H1 (cell line): ENCODE measurements at regions not wholly inside any gene's neighbourhood (a gene's known extent, or its start where the extent isn't known, plus 50 kb on each side); places are given as distances from the start of the nearest gene placed in this dataset.

ENCODE experiments used
- CHD2 ChIP-seq: IDR thresholded peaks from 2 replicates; pipeline ENCODE4 v1.6.1; 2012; ENCODE audit warnings: low read length, improper control_type of control experiment
- CHD7 ChIP-seq: fragments of 300-600 bp; sonication (generic); IDR thresholded peaks from 2 replicates; pipeline ENCODE4 v1.7.1; 2012; ENCODE audit warnings: low read length, moderate library complexity, mild to moderate bottlenecking, inconsistent platforms; ENCODE audit not compliant: insufficient replicate concordance
- EZH2 ChIP-seq: fragments of 200-600 bp; sonication (generic); IDR thresholded peaks from 2 replicates; pipeline ENCODE4 v1.7.1; 2012; ENCODE audit warnings: low read depth, mild to moderate bottlenecking, moderate library complexity, low read length, inconsistent platforms; ENCODE audit not compliant: severe bottlenecking
- RAD21 ChIP-seq, 2 experiments: IDR thresholded peaks in 1 of 2; conservative IDR thresholded peaks in 1 of 2; 2 replicates each; pipeline ENCODE4 v1.6.1; 2011; ENCODE audit warnings: low read depth in 2 of 2, low read length in 2 of 2, improper control_type of control experiment in 1 of 2, inconsistent platforms in 1 of 2, mild to moderate bottlenecking in 1 of 2, moderate library complexity in 1 of 2
- SP4 ChIP-seq: IDR thresholded peaks from 2 replicates; pipeline ENCODE4 v1.6.1; 2012; ENCODE audit warnings: low read length, inconsistent platforms

- TF ChIP-seq RAD21 (IDR thresholded peaks at IDR 0.05 in 1 of 2, conservative IDR thresholded peaks at IDR 0.05 in 1 of 2; ENCODE audit: low read depth in 2 of 2, low read length in 2 of 2) (no peak), CHD2 (no peak), SP4 (no peak), EZH2 (no peak), CHD7 (no peak)
- TF ChIP-seq, all 59 proteins: peak for 0
These were observed 774.4 kb downstream of the HDGFL1 start (continued) for GRCh38 chr6:23343610-23344306.
